GM23338 (cell line): ENCODE measurements at regions not wholly inside any gene's neighbourhood (a gene's known extent, or its start where the extent isn't known, plus 50 kb on each side); places are given as distances from the start of the nearest gene placed in this dataset.

Source experiments
- ATAC-seq: fragments of 200-7000 bp; cut with Tn5 transposase; 3 replicates; pipeline ENCODE4 v1.9.1; 2020
- DNase-seq: peaks from one replicate; pipeline ENCODE4 v3.0.0-alpha.2; 2015; ENCODE audit warnings: low spot score
- H2AFZ ChIP-seq: fragments of 200-600 bp; sonication (generic); 2 replicates; pipeline ENCODE4 v1.8.0; 2016; ENCODE audit warnings: antibody characterized with exemption, mild to moderate bottlenecking, moderate library complexity
- H3F3A ChIP-seq: fragments of 200-600 bp; sonication (generic); replicated peaks from 2 replicates; pipeline ENCODE4 v1.8.0; 2017; ENCODE audit warnings: antibody characterized with exemption, mixed run types, low read depth
- H3K27ac ChIP-seq: fragments of 200-600 bp; sonication (generic); 2 replicates; pipeline ENCODE4 v1.6.1; 2016; ENCODE audit warnings: low read depth
- H3K27me3 ChIP-seq: fragments of 200-600 bp; sonication (generic); 2 replicates; pipeline ENCODE4 v1.8.0; 2016; ENCODE audit warnings: mild to moderate bottlenecking, mixed run types, moderate library complexity; ENCODE audit not compliant: insufficient read depth
- H3K36me3 ChIP-seq: fragments of 200-600 bp; sonication (generic); 2 replicates; pipeline ENCODE4 v1.8.0; 2016; ENCODE audit warnings: mild to moderate bottlenecking; ENCODE audit not compliant: insufficient read depth
- H3K4me1 ChIP-seq: fragments of 200-600 bp; sonication (generic); 2 replicates; pipeline ENCODE4 v1.8.0; 2016; ENCODE audit warnings: mild to moderate bottlenecking, moderate library complexity; ENCODE audit not compliant: insufficient read depth
- H3K4me2 ChIP-seq: fragments of 200-600 bp; sonication (generic); 2 replicates; pipeline ENCODE4 v1.7.1; 2017; ENCODE audit warnings: mixed run types
- H3K4me3 ChIP-seq: fragments of 200-600 bp; sonication (generic); 2 replicates; pipeline ENCODE4 v1.6.1; 2016; ENCODE audit warnings: mixed run types
- H3K79me2 ChIP-seq: fragments of 200-600 bp; sonication (generic); replicated peaks from 2 replicates; pipeline ENCODE4 v1.8.0; 2017; ENCODE audit warnings: mild to moderate bottlenecking; ENCODE audit not compliant: insufficient read depth
- H3K9me2 ChIP-seq: fragments of 200-600 bp; sonication (generic); 2 replicates; pipeline ENCODE4 v1.8.0; 2017; ENCODE audit not compliant: insufficient read depth
- H4K20me1 ChIP-seq: fragments of 200-600 bp; sonication (generic); replicated peaks from 2 replicates; pipeline ENCODE4 v1.8.0; 2017; ENCODE audit warnings: mild to moderate bottlenecking; ENCODE audit not compliant: insufficient read depth
- H3K27ac Mint-ChIP-seq: 2 replicates; pipeline ENCODE4 v1.8.0; 2020; ENCODE audit warnings: inconsistent platforms, mild to moderate bottlenecking, moderate library complexity, mixed read lengths
- H3K27me3 Mint-ChIP-seq: 3 replicates; pipeline ENCODE4 v1.8.0; 2022; ENCODE audit warnings: low read depth, mild to moderate bottlenecking, moderate library complexity, mixed read lengths, inconsistent platforms; ENCODE audit not compliant: insufficient read depth, poor library complexity
- H3K36me3 Mint-ChIP-seq: 3 replicates; pipeline ENCODE4 v1.8.0; 2021; ENCODE audit warnings: low read depth, mild to moderate bottlenecking, inconsistent platforms, moderate library complexity, mixed read lengths
- H3K4me1 Mint-ChIP-seq: 3 replicates; pipeline ENCODE4 v1.8.0; 2020; ENCODE audit warnings: mild to moderate bottlenecking, inconsistent platforms, mixed read lengths
- H3K4me3 Mint-ChIP-seq: 3 replicates; pipeline ENCODE4 v1.8.0; 2021; ENCODE audit warnings: moderate library complexity, mild to moderate bottlenecking, inconsistent platforms, mixed read lengths
- H3K9me3 Mint-ChIP-seq: 3 replicates; pipeline ENCODE4 v1.8.0; 2020; ENCODE audit warnings: moderate library complexity, mild to moderate bottlenecking, inconsistent platforms, mixed read lengths
- CREB1 ChIP-seq: fragments of 250-450 bp; sonication (Bioruptor Pico); IDR thresholded peaks from 2 replicates; pipeline ENCODE4 v1.5.0; 2020; ENCODE audit warnings: low read depth, mild to moderate bottlenecking, moderate library complexity
- EZH2 ChIP-seq: fragments of 200-600 bp; sonication (generic); IDR thresholded peaks from one replicate; pipeline ENCODE4 v1.8.0; 2017; ENCODE audit warnings: antibody characterized with exemption, mild to moderate bottlenecking, low read depth; ENCODE audit not compliant: unreplicated experiment
- EZH2phosphoT487 ChIP-seq: fragments of 200-600 bp; sonication (generic); IDR thresholded peaks from one replicate; pipeline ENCODE4 v1.8.1; 2018; ENCODE audit warnings: antibody characterized with exemption; ENCODE audit not compliant: unreplicated experiment
- JUNB ChIP-seq: IDR thresholded peaks from one replicate; pipeline ENCODE4 v1.6.1; 2016; ENCODE audit warnings: antibody characterized with exemption; ENCODE audit not compliant: unreplicated experiment
- NANOG ChIP-seq: IDR thresholded peaks from 2 replicates; pipeline ENCODE4 v1.6.1; 2016; ENCODE audit warnings: antibody characterized with exemption, borderline replicate concordance
- POLR2AphosphoS5 ChIP-seq: IDR thresholded peaks from 2 replicates; pipeline ENCODE4 v1.6.1; 2016; ENCODE audit warnings: antibody characterized with exemption, low read depth
- REST ChIP-seq: IDR thresholded peaks from one replicate; pipeline ENCODE4 v1.6.1; 2018; ENCODE audit warnings: antibody characterized with exemption; ENCODE audit not compliant: unreplicated experiment
- ZNF114 ChIP-seq: fragments of 250-450 bp; sonication (Bioruptor Pico); IDR thresholded peaks from 2 replicates; pipeline ENCODE4 v1.5.0; 2020; ENCODE audit warnings: mild to moderate bottlenecking, moderate library complexity
- ZNF331 ChIP-seq: fragments of 250-450 bp; sonication (Bioruptor Pico); IDR thresholded peaks from 2 replicates; pipeline ENCODE4 v1.5.0; 2020; ENCODE audit warnings: low read depth, mild to moderate bottlenecking, moderate library complexity
- TF ChIP-seq, protein P1 (sequence below): IDR thresholded peaks from 2 replicates; pipeline ENCODE4 v1.6.1; 2016; ENCODE audit warnings: antibody characterized with exemption
- TF ChIP-seq, protein P2 (sequence below): fragments of 250-450 bp; sonication (Bioruptor Pico); IDR thresholded peaks from 2 replicates; pipeline ENCODE4 v1.5.0; 2020; ENCODE audit warnings: mild to moderate bottlenecking, moderate library complexity

DNA sequence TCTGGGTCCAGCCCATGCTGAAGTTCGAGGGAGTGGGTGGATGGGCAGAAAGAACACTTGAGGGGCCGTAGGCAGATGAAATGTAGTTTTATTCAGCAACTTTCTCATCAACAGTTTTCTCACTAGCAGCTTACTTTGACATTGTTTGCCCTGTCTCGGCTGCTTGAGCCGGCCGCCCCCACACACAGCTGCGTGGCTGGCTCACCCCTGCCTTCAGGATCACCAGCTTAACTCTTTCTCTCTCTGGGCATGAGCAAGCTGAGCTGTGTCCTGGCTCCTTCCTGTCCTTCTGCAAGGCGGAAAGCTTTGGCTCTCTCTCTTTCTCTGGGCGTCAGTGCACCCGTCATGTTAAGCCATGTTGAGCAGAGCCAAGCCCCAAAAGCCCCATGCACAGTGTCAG lies 104.4 kb upstream of the GNG12 start:
- no peak overlapping the region for H3K27ac ChIP-seq
- H3K79me2 ChIP-seq: no peaks in the 10 kb centered on the region
- H4K20me1 ChIP-seq: 0 out of 2 replicates have a peak, but pooled peaks cover 2% of the 10 kb centered on the region
- H3K4me2 ChIP-seq: no peak overlapping the region
- H2AFZ ChIP-seq: no peak overlapping the region
- H3K4me3 ChIP-seq: no peak overlapping the region
- TF ChIP-seq JUNB: no peak
- TF ChIP-seq, protein P1, sequence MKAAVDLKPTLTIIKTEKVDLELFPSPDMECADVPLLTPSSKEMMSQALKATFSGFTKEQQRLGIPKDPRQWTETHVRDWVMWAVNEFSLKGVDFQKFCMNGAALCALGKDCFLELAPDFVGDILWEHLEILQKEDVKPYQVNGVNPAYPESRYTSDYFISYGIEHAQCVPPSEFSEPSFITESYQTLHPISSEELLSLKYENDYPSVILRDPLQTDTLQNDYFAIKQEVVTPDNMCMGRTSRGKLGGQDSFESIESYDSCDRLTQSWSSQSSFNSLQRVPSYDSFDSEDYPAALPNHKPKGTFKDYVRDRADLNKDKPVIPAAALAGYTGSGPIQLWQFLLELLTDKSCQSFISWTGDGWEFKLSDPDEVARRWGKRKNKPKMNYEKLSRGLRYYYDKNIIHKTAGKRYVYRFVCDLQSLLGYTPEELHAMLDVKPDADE: no peak
- TF ChIP-seq ZNF114 (CRISPR knock-in tag): no peak
- Mint-ChIP-seq H3K9me3 (no peaks in the 10 kb centered on the region), H3K27me3 (peaks cover 1% of the 10 kb centered on the region), H3K4me3 (no peak overlapping the region), H3K4me1 (no peaks in the 10 kb centered on the region), H3K27ac (no peak overlapping the region), H3K36me3 (no peaks in the 10 kb centered on the region)
- no peaks in the 10 kb centered on the region for H3F3A ChIP-seq
- no peaks in the 10 kb centered on the region for H3K36me3 ChIP-seq
- no peaks in the 10 kb centered on the region for H3K27me3 ChIP-seq
- H3K9me2 ChIP-seq: no peaks in the 10 kb centered on the region
- ATAC-seq: no peak
- no peak for DNase-seq
- H3K4me1 ChIP-seq: no peaks in the 10 kb centered on the region

GRCh38 chr1:67937010-67937409 lies 103.7 kb upstream of the GNG12 start:
- no peaks in the 10 kb centered on the region for H3K36me3 ChIP-seq
- H2AFZ ChIP-seq: no peak overlapping the region
- H3K4me1 ChIP-seq: no peaks in the 10 kb centered on the region
- no peak overlapping the region for H3K27ac ChIP-seq
- no peaks in the 10 kb centered on the region for H3K27me3 ChIP-seq
- no peak overlapping the region for H3K4me3 ChIP-seq
- 0 out of 2 replicates have a peak, but pooled peaks cover 2% of the 10 kb centered on the region for H4K20me1 ChIP-seq
- DNase-seq (no peak), ATAC-seq (no peak)
- no peaks in the 10 kb centered on the region for H3K9me3 Mint-ChIP-seq
- H3F3A ChIP-seq: no peaks in the 10 kb centered on the region
- H3K4me1 Mint-ChIP-seq: no peaks in the 10 kb centered on the region
- peaks cover 1% of the 10 kb centered on the region for H3K27me3 Mint-ChIP-seq
- H3K4me3 Mint-ChIP-seq: no peak overlapping the region
- no peaks in the 10 kb centered on the region for H3K36me3 Mint-ChIP-seq
- H3K79me2 ChIP-seq: no peaks in the 10 kb centered on the region
- no peak overlapping the region for H3K27ac Mint-ChIP-seq
- H3K4me2 ChIP-seq: no peak overlapping the region
- H3K9me2 ChIP-seq: no peaks in the 10 kb centered on the region
- TF ChIP-seq REST: no peak
- TF ChIP-seq ZNF114 (CRISPR knock-in tag): no peak
- no peak for TF ChIP-seq POLR2AphosphoS5
- no peak for TF ChIP-seq ZNF331 (CRISPR knock-in tag)
- no peak for TF ChIP-seq CREB1 (CRISPR knock-in tag)
- TF ChIP-seq EZH2phosphoT487: no peak
- no peak for TF ChIP-seq EZH2
- no peak for TF ChIP-seq NANOG
- TF ChIP-seq, protein P1: no peak
- TF ChIP-seq, protein P2, sequence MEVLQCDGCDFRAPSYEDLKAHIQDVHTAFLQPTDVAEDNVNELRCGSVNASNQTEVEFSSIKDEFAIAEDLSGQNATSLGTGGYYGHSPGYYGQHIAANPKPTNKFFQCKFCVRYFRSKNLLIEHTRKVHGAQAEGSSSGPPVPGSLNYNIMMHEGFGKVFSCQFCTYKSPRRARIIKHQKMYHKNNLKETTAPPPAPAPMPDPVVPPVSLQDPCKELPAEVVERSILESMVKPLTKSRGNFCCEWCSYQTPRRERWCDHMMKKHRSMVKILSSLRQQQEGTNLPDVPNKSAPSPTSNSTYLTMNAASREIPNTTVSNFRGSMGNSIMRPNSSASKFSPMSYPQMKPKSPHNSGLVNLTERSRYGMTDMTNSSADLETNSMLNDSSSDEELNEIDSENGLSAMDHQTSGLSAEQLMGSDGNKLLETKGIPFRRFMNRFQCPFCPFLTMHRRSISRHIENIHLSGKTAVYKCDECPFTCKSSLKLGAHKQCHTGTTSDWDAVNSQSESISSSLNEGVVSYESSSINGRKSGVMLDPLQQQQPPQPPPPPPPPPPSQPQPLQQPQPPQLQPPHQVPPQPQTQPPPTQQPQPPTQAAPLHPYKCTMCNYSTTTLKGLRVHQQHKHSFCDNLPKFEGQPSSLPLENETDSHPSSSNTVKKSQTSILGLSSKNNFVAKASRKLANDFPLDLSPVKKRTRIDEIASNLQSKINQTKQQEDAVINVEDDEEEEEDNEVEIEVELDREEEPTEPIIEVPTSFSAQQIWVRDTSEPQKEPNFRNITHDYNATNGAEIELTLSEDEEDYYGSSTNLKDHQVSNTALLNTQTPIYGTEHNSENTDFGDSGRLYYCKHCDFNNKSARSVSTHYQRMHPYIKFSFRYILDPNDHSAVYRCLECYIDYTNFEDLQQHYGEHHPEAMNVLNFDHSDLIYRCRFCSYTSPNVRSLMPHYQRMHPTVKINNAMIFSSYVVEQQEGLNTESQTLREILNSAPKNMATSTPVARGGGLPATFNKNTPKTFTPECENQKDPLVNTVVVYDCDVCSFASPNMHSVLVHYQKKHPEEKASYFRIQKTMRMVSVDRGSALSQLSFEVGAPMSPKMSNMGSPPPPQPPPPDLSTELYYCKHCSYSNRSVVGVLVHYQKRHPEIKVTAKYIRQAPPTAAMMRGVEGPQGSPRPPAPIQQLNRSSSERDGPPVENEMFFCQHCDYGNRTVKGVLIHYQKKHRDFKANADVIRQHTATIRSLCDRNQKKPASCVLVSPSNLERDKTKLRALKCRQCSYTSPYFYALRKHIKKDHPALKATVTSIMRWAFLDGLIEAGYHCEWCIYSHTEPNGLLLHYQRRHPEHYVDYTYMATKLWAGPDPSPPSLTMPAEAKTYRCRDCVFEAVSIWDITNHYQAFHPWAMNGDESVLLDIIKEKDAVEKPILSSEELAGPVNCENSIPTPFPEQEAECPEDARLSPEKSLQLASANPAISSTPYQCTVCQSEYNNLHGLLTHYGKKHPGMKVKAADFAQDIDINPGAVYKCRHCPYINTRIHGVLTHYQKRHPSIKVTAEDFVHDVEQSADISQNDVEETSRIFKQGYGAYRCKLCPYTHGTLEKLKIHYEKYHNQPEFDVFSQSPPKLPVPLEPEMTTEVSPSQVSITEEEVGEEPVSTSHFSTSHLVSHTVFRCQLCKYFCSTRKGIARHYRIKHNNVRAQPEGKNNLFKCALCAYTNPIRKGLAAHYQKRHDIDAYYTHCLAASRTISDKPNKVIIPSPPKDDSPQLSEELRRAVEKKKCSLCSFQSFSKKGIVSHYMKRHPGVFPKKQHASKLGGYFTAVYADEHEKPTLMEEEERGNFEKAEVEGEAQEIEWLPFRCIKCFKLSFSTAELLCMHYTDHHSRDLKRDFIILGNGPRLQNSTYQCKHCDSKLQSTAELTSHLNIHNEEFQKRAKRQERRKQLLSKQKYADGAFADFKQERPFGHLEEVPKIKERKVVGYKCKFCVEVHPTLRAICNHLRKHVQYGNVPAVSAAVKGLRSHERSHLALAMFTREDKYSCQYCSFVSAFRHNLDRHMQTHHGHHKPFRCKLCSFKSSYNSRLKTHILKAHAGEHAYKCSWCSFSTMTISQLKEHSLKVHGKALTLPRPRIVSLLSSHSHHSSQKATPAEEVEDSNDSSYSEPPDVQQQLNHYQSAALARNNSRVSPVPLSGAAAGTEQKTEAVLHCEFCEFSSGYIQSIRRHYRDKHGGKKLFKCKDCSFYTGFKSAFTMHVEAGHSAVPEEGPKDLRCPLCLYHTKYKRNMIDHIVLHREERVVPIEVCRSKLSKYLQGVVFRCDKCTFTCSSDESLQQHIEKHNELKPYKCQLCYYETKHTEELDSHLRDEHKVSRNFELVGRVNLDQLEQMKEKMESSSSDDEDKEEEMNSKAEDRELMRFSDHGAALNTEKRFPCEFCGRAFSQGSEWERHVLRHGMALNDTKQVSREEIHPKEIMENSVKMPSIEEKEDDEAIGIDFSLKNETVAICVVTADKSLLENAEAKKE (CRISPR knock-in tag): no peak
